ENCODE measurements at regions not wholly inside any gene's neighbourhood (a gene's known extent, or its start where the extent isn't known, plus 50 kb on each side); places are given as distances from the start of the nearest gene placed in this dataset.

GRCh38 chrX:139063364-139063763 lies 351.8 kb upstream of the FGF13 start:
- H3K4me3 ChIP-seq (replicated peaks in 1 of 2; ENCODE audit: low read depth in 1 of 2, low read length in 2 of 2) = no peak overlapping the region
- intact Hi-C loops (cut with micrococcal nuclease) = no loop called here
- DNase-seq (ENCODE audit: low read depth, low spot score) (no peak), ATAC-seq (no peak)
- no peaks in the 10 kb centered on the region for H3K36me3 ChIP-seq (ENCODE audit: control insufficient read depth in 1 of 2, insufficient read depth in 2 of 2, low read length in 2 of 2)
- no peaks in the 10 kb centered on the region for H3K9me3 ChIP-seq (ENCODE audit: control insufficient read depth in 1 of 2, insufficient read depth in 1 of 2, low read depth in 1 of 2, low read length in 2 of 2)
- H2AFZ ChIP-seq (ENCODE audit: low read depth, low read length, poor library complexity, severe bottlenecking) = no peak overlapping the region
- no peak overlapping the region for H3K4me2 ChIP-seq (ENCODE audit: low read length)
- no peaks in the 10 kb centered on the region for H4K20me1 ChIP-seq (ENCODE audit: insufficient read depth)
- RAD21 ChIA-PET (ENCODE audit: low non-redundant PET in 1 of 2, low total read pairs in 2 of 2, uncharacterized antibody in 2 of 2, unreplicated experiment in 2 of 2) = no interaction called here
- POLR2A ChIA-PET = no interaction called here
- no peak overlapping the region for H3K27ac ChIP-seq (ENCODE audit: low read depth, low read length)
- TF ChIP-seq CTCF (IDR thresholded peaks at IDR 0.05 in 2 of 3, conservative IDR thresholded peaks at IDR 0.05 in 1 of 3; ENCODE audit: borderline replicate concordance in 1 of 3, insufficient read depth in 1 of 3, low read depth in 2 of 3, low read length in 2 of 3) (no peak), POLR2A (IDR thresholded peaks at IDR 0.05; ENCODE audit: borderline replicate concordance, extremely low read depth, insufficient read depth, insufficient read length) (no peak), REST (IDR thresholded peaks at IDR 0.05; ENCODE audit: low read depth) (no peak), POLR2AphosphoS5 (IDR thresholded peaks at IDR 0.05; ENCODE audit: low read depth, low read length) (no peak), FOSL1 (IDR thresholded peaks at IDR 0.05; ENCODE audit: low read depth) (no peak), SIN3A (IDR thresholded peaks at IDR 0.05; ENCODE audit: low read depth) (no peak), CEBPB (IDR thresholded peaks at IDR 0.05; ENCODE audit: low read depth) (no peak)
- H3K9ac ChIP-seq (ENCODE audit: low read length) = no peak overlapping the region
- BruUV-seq (replicated peaks) = no TSS peak
- no peaks in the 10 kb centered on the region for H3K9me2 ChIP-seq (ENCODE audit: insufficient read depth)
- no peaks in the 10 kb centered on the region for H3K79me2 ChIP-seq (ENCODE audit: insufficient read depth, low read length)
- no peaks in the 10 kb centered on the region for H3K4me1 ChIP-seq (ENCODE audit: control insufficient read depth in 1 of 2, insufficient read depth in 2 of 2, low read length in 2 of 2)
- CTCF ChIA-PET = no interaction called here
- H3K27me3 ChIP-seq (ENCODE audit: insufficient read depth, low read length) = no peaks in the 10 kb centered on the region

Measured in HCT116 (cell line).